ENCODE measurements at regions not wholly inside any gene's neighbourhood (a gene's known extent, or its start where the extent isn't known, plus 50 kb on each side); places are given as distances from the start of the nearest gene placed in this dataset.

GRCh38 chr15:34700891-34701427 is 53.8 kb downstream of the GJD2 start:
- H3K36me3 ChIP-seq = no peaks in the 10 kb centered on the region
- H3K27me3 ChIP-seq = no peaks in the 10 kb centered on the region
- WGBS, 2 donors = 75 to 90% methylated on average over 4 of the region's 4 CpGs
- no peak for DNase-seq (ENCODE audit: low spot score in 2 of 2)
- TF ChIP-seq EP300 (IDR thresholded peaks at IDR 0.05) (no peak), CTCF (IDR thresholded peaks at IDR 0.05) (no peak), POLR2A (IDR thresholded peaks at IDR 0.05) (no peak)
- no peaks in the 10 kb centered on the region for H3K4me1 ChIP-seq
- H3K4me3 ChIP-seq = no peak overlapping the region
- H3K27ac ChIP-seq = no peak overlapping the region
- no peaks in the 10 kb centered on the region for H3K9me3 ChIP-seq

- Histone ChIP-seq H3K4me1 (no peaks in the 10 kb centered on the region), H3K36me3 (no peaks in the 10 kb centered on the region), H3K9me3 (no peaks in the 10 kb centered on the region), H3K27me3 (no peaks in the 10 kb centered on the region), H3K4me3 (no peak overlapping the region), H3K27ac (no peak overlapping the region)
- WGBS, 2 donors = 54 to 55% methylated on average over 4 of the region's 4 CpGs
- no peak for TF ChIP-seq POLR2A (IDR thresholded peaks at IDR 0.05)
- TF ChIP-seq EP300 (IDR thresholded peaks at IDR 0.05) = no peak
- no peak for TF ChIP-seq CTCF (IDR thresholded peaks at IDR 0.05)
- no peak for DNase-seq (ENCODE audit: low spot score in 2 of 2)
These were observed 54.7 kb downstream of the GJD2 start for GRCh38 chr15:34699968-34700640.

- TF ChIP-seq POLR2A (IDR thresholded peaks at IDR 0.05) (no peak), EP300 (IDR thresholded peaks at IDR 0.05) (no peak), CTCF (IDR thresholded peaks at IDR 0.05) (no peak)
- no peaks in the 10 kb centered on the region for H3K36me3 ChIP-seq
- 56 to 60% methylated on average over 1 of the region's 1 CpG for WGBS, 2 donors
- H3K4me1 ChIP-seq = no peaks in the 10 kb centered on the region
- no peaks in the 10 kb centered on the region for H3K9me3 ChIP-seq
- H3K4me3 ChIP-seq = no peak overlapping the region
- no peak for DNase-seq (ENCODE audit: low spot score in 2 of 2)
- H3K27ac ChIP-seq = no peak overlapping the region
- H3K27me3 ChIP-seq = no peaks in the 10 kb centered on the region
These were observed 58.3 kb downstream of the GJD2 start for GRCh38 chr15:34696506-34696905.

- Histone ChIP-seq H3K9me3 (peaks cover 0 to 6% (median 0%) of the 10 kb centered on the region in 4 donors), H3K27me3 (no peaks in the 10 kb centered on the region), H3K4me3 (no peak overlapping the region), H3K4me1 (no peaks in the 10 kb centered on the region), H3K36me3 (no peaks in the 10 kb centered on the region), H3K27ac (no peak overlapping the region)
- 40 to 60% methylated on average over 4 of the region's 4 CpGs for WGBS, 2 donors
- DNase-seq (ENCODE audit: low spot score in 2 of 2) = no peak
- TF ChIP-seq POLR2A (IDR thresholded peaks at IDR 0.05) (no peak), EP300 (IDR thresholded peaks at IDR 0.05) (no peak), CTCF (IDR thresholded peaks at IDR 0.05) (no peak)
These were observed 61.6 kb downstream of the GJD2 start for GRCh38 chr15:34693053-34693744.

- Histone ChIP-seq H3K4me3 (no peak overlapping the region), H3K36me3 (no peaks in the 10 kb centered on the region), H3K4me1 (no peaks in the 10 kb centered on the region), H3K9me3 (peaks cover 0 to 8% (median 0%) of the 10 kb centered on the region in 4 donors), H3K27me3 (no peaks in the 10 kb centered on the region), H3K27ac (no peak overlapping the region)
- TF ChIP-seq POLR2A (IDR thresholded peaks at IDR 0.05) = no peak
- TF ChIP-seq CTCF (IDR thresholded peaks at IDR 0.05) = no peak
- TF ChIP-seq EP300 (IDR thresholded peaks at IDR 0.05) = no peak
- no peak for DNase-seq (ENCODE audit: low spot score in 2 of 2)
- 46 to 59% methylated on average over 2 of the region's 2 CpGs for WGBS, 2 donors
These were observed 63.8 kb downstream of the GJD2 start for GRCh38 chr15:34691034-34691433.

Data from tibial nerve (tissue), 4 donors.